GM12892 (cell line): ENCODE measurements at regions not wholly inside any gene's neighbourhood (a gene's known extent, or its start where the extent isn't known, plus 50 kb on each side); places are given as distances from the start of the nearest gene placed in this dataset.

Experiments used
- POLR2A ChIP-seq: IDR thresholded peaks from 2 replicates; pipeline ENCODE4 v1.6.1; 2011; ENCODE audit warnings: low read depth, low read length, control low read depth
- POLR2AphosphoS5 ChIP-seq: IDR thresholded peaks from 2 replicates; pipeline ENCODE4 v1.6.1; 2011; ENCODE audit warnings: low read depth, low read length, control low read depth
- TAF1 ChIP-seq: IDR thresholded peaks from 2 replicates; pipeline ENCODE4 v1.6.1; 2011; ENCODE audit warnings: low read depth, mild to moderate bottlenecking, control low read depth, low read length, borderline replicate concordance

- TF ChIP-seq POLR2AphosphoS5 (no peak), POLR2A (no peak), TAF1 (no peak)
These were observed 536.9 kb upstream of the CDH4 start for GRCh38 chr20:60715172-60715571.
